ENCODE measurements at regions not wholly inside any gene's neighbourhood (a gene's known extent, or its start where the extent isn't known, plus 50 kb on each side); places are given as distances from the start of the nearest gene placed in this dataset.

- no peak for TF ChIP-seq MGA (IDR thresholded peaks at IDR 0.05)
- TF ChIP-seq MBD2 (IDR thresholded peaks at IDR 0.05; ENCODE audit: borderline replicate concordance, low read depth): no peak
- TF ChIP-seq, protein P1, sequence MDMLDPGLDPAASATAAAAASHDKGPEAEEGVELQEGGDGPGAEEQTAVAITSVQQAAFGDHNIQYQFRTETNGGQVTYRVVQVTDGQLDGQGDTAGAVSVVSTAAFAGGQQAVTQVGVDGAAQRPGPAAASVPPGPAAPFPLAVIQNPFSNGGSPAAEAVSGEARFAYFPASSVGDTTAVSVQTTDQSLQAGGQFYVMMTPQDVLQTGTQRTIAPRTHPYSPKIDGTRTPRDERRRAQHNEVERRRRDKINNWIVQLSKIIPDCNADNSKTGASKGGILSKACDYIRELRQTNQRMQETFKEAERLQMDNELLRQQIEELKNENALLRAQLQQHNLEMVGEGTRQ (CRISPR knock-in tag; IDR thresholded peaks at IDR 0.05): no peak
Measured at GRCh38 chr17:73802871-73803270, 158.6 kb upstream of the SDK2 start (continued).
